ENCODE measurements at regions not wholly inside any gene's neighbourhood (a gene's known extent, or its start where the extent isn't known, plus 50 kb on each side); places are given as distances from the start of the nearest gene placed in this dataset.

DNA sequence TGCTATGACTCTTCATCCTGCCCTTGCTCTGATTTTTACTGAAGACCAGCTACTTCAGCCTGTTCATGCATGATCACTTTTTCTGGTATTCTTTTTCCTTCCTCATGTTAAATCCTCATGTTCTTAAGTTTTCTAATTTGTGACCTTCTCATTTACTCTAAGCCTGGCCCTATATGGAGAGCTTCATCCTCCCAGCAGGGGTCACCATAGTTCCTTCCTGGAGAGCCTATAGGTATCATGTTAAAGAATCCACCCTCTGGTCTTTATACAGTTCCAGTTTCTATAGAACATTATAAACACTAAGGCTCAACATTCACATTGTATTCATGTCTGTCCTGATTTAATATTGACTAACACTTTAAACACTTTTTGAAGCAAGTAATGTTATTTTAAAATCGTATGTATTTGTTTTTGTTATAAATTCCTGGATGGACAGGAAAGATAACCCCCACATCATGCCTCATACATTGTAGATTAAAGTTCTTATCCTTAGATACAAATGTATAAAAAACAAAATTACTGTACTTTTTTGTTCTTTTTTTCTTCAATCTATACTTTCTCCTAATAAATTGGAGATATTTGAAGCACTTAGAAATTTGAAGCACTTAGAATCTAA, 53.8 kb upstream of the OTUD4 start:
- peak; percentile 93 for TF ChIP-seq CTCF (IDR thresholded peaks at IDR 0.05)
- TF ChIP-seq ZFX (IDR thresholded peaks at IDR 0.05; ENCODE audit: borderline replicate concordance): no peak

Data from 22Rv1 (cell line).